ENCODE measurements at regions not wholly inside any gene's neighbourhood (a gene's known extent, or its start where the extent isn't known, plus 50 kb on each side); places are given as distances from the start of the nearest gene placed in this dataset.
A peak's percentile ranks its signal among the peaks of the same experiment; 100 is the strongest.

- peak; percentile 78 for TF ChIP-seq CTCF (conservative IDR thresholded peaks at IDR 0.05; ENCODE audit: control insufficient read depth, insufficient read depth, low read depth, low read length)
- H3K4me3 ChIP-seq (ENCODE audit: control insufficient read depth, low read depth, low read length), result no peak overlapping the region
- DNase-seq (ENCODE audit: low read depth), result peak; percentile 78
Measured at GRCh38 chr2:191555092-191555742, 122.7 kb upstream of the NABP1 start.

GRCh38 chr2:191556463-191556862 lies 121.5 kb upstream of the NABP1 start:
- peak; percentile 20 for DNase-seq (ENCODE audit: low read depth)
- H3K4me3 ChIP-seq (ENCODE audit: control insufficient read depth, low read depth, low read length), result no peak overlapping the region
- TF ChIP-seq CTCF (conservative IDR thresholded peaks at IDR 0.05; ENCODE audit: control insufficient read depth, insufficient read depth, low read depth, low read length), result no peak

- no peak for TF ChIP-seq CTCF (conservative IDR thresholded peaks at IDR 0.05; ENCODE audit: control insufficient read depth, insufficient read depth, low read depth, low read length)
- DNase-seq (ENCODE audit: low read depth), result no peak
- no peak overlapping the region for H3K4me3 ChIP-seq (ENCODE audit: control insufficient read depth, low read depth, low read length)
Measured at GRCh38 chr2:191557841-191558240, 120.1 kb upstream of the NABP1 start.

GRCh38 chr2:191559569-191559968 lies 118.4 kb upstream of the NABP1 start:
- no peak for DNase-seq (ENCODE audit: low read depth)
- no peak overlapping the region for H3K4me3 ChIP-seq (ENCODE audit: control insufficient read depth, low read depth, low read length)
- no peak for TF ChIP-seq CTCF (conservative IDR thresholded peaks at IDR 0.05; ENCODE audit: control insufficient read depth, insufficient read depth, low read depth, low read length)

GRCh38 chr2:191560411-191560980 lies 117.4 kb upstream of the NABP1 start:
- no peak for TF ChIP-seq CTCF (conservative IDR thresholded peaks at IDR 0.05; ENCODE audit: control insufficient read depth, insufficient read depth, low read depth, low read length)
- no peak overlapping the region for H3K4me3 ChIP-seq (ENCODE audit: control insufficient read depth, low read depth, low read length)
- no peak for DNase-seq (ENCODE audit: low read depth)

GRCh38 chr2:191565120-191565519 lies 112.8 kb upstream of the NABP1 start:
- no peak overlapping the region for H3K4me3 ChIP-seq (ENCODE audit: control insufficient read depth, low read depth, low read length)
- no peak for TF ChIP-seq CTCF (conservative IDR thresholded peaks at IDR 0.05; ENCODE audit: control insufficient read depth, insufficient read depth, low read depth, low read length)
- DNase-seq (ENCODE audit: low read depth), result no peak
